ENCODE measurements at regions not wholly inside any gene's neighbourhood (a gene's known extent, or its start where the extent isn't known, plus 50 kb on each side); places are given as distances from the start of the nearest gene placed in this dataset.
A peak's percentile ranks its signal among the peaks of the same experiment; 100 is the strongest.
"Not testable (repeated sequence)": the region's sequence is repeated elsewhere in the genome, so short reads cannot be mapped to it uniquely, and the experiment has no call there.

- H3K9me2 ChIP-seq (ENCODE audit: insufficient read depth), result no peaks in the 10 kb centered on the region
- H4K20me1 ChIP-seq (ENCODE audit: insufficient read depth), result no peaks in the 10 kb centered on the region
- no peak overlapping the region for H3K4me3 ChIP-seq
- H3K79me2 ChIP-seq (ENCODE audit: insufficient read depth), result no peaks in the 10 kb centered on the region
- no peaks in the 10 kb centered on the region for H3K36me3 ChIP-seq (ENCODE audit: low read depth)
- TF ChIP-seq EZH2 (IDR thresholded peaks at IDR 0.05; ENCODE audit: insufficient read depth, poor library complexity, severe bottlenecking), result no peak
- no peak for TF ChIP-seq EZH2phosphoT487 (IDR thresholded peaks at IDR 0.05; ENCODE audit: insufficient read depth, low read depth)
- no peak for DNase-seq
- H3K27ac ChIP-seq, result no peak overlapping the region
- H3K4me1 ChIP-seq (ENCODE audit: insufficient read depth), result peaks cover 14% of the 10 kb centered on the region
- no peaks in the 10 kb centered on the region for H3F3A ChIP-seq (ENCODE audit: insufficient read depth)
- H3K27me3 ChIP-seq (replicated peaks; ENCODE audit: insufficient read depth), result no peaks in the 10 kb centered on the region
- no peak overlapping the region for H2AFZ ChIP-seq
- WGBS, 2 experiments (ENCODE audit: low coverage in 1 of 2, low lambda C conversion rate in 2 of 2, missing lambda C conversion rate in 2 of 2), result 100% methylated on average over 2 of the region's 2 CpGs
- in situ Hi-C loops (cut with MboI), result no loop called here
- H3K9me3 ChIP-seq (ENCODE audit: low read depth), result no peaks in the 10 kb centered on the region
- no peak overlapping the region for H3K4me2 ChIP-seq (ENCODE audit: unreplicated experiment)
- no peak overlapping the region for H3K9ac ChIP-seq
Measured at GRCh38 chrX:123801901-123802300, 58.0 kb upstream of the XIAP start.

- no peak overlapping the region for H3K9ac ChIP-seq
Measured at GRCh38 chrX:123803331-123803983, 56.4 kb upstream of the XIAP start.

DNA sequence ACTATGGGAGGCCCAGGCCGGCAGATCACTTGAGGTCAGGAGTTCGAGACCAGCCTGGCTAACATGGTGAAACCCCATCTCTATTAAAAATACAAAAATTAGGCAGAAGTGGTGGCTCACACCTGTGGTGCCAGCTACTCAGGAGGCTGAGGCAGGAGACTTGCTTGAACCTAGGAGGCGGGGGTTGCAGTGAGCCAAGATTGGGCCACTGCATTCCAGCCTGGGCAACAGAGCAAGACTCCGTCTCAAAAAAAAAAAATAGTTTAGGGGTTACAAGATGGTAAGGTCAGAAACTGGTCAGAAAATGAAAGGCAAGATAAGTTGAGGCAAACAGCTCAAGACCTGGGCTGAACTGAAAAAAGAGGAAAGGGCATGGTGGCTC, 55.9 kb upstream of the XIAP start:
- H3K36me3 ChIP-seq (ENCODE audit: low read depth); H3K9ac ChIP-seq; H3K27me3 ChIP-seq (replicated peaks; ENCODE audit: insufficient read depth); H2AFZ ChIP-seq; DNase-seq; H3K79me2 ChIP-seq (ENCODE audit: insufficient read depth); H3K4me3 ChIP-seq; H3K9me3 ChIP-seq (ENCODE audit: low read depth); H3K4me2 ChIP-seq (ENCODE audit: unreplicated experiment); H4K20me1 ChIP-seq (ENCODE audit: insufficient read depth); H3K9me2 ChIP-seq (ENCODE audit: insufficient read depth); in situ Hi-C loops (cut with MboI): not testable (repeated sequence)
- WGBS, 2 experiments (ENCODE audit: low coverage in 1 of 2, low lambda C conversion rate in 2 of 2, missing lambda C conversion rate in 2 of 2), result 81 to 87% methylated on average over 4 of the region's 4 CpGs
- Histone ChIP-seq H3F3A (ENCODE audit: insufficient read depth) (peaks cover 11% of the 10 kb centered on the region; the same call in 1 of the 2 replicates), H3K4me1 (ENCODE audit: insufficient read depth) (peaks cover 29% of the 10 kb centered on the region), H3K27ac (peak overlapping the region; percentile 65; the same call in 1 of the 2 replicates)

More at GRCh38 chrX:123803331-123803983, 56.4 kb upstream of the XIAP start:
- peaks cover 24% of the 10 kb centered on the region for H3K4me1 ChIP-seq (ENCODE audit: insufficient read depth)
- DNase-seq, result peak; percentile 78
- H3K27me3 ChIP-seq (replicated peaks; ENCODE audit: insufficient read depth), result no peaks in the 10 kb centered on the region
- TF ChIP-seq EZH2phosphoT487 (IDR thresholded peaks at IDR 0.05; ENCODE audit: insufficient read depth, low read depth), result no peak
- no peak for TF ChIP-seq EZH2 (IDR thresholded peaks at IDR 0.05; ENCODE audit: insufficient read depth, poor library complexity, severe bottlenecking)
- WGBS, 2 experiments (ENCODE audit: low coverage in 1 of 2, low lambda C conversion rate in 2 of 2, missing lambda C conversion rate in 2 of 2), result 24 to 25% methylated on average over 4 of the region's 4 CpGs
- peak overlapping the region; percentile 9 for H3K4me2 ChIP-seq (ENCODE audit: unreplicated experiment)
- no peak overlapping the region for H3K4me3 ChIP-seq
- H4K20me1 ChIP-seq (ENCODE audit: insufficient read depth), result no peaks in the 10 kb centered on the region
- in situ Hi-C loops (cut with MboI), result no loop called here
- H3K9me3 ChIP-seq (ENCODE audit: low read depth), result no peaks in the 10 kb centered on the region
- no peaks in the 10 kb centered on the region for H3K79me2 ChIP-seq (ENCODE audit: insufficient read depth)
- H3F3A ChIP-seq (ENCODE audit: insufficient read depth), result peaks cover 9% of the 10 kb centered on the region; the same call in 1 of the 2 replicates
- no peak overlapping the region for H2AFZ ChIP-seq
- H3K9me2 ChIP-seq (ENCODE audit: insufficient read depth), result no peaks in the 10 kb centered on the region
- peak overlapping the region; percentile 65 for H3K27ac ChIP-seq
- H3K36me3 ChIP-seq (ENCODE audit: low read depth), result no peaks in the 10 kb centered on the region

GRCh38 chrX:123807835-123808416, 51.9 kb upstream of the XIAP start:
- Histone ChIP-seq H4K20me1 (ENCODE audit: insufficient read depth) (no peaks in the 10 kb centered on the region), H3K9me2 (ENCODE audit: insufficient read depth) (no peaks in the 10 kb centered on the region), H3K27me3 (replicated peaks; ENCODE audit: insufficient read depth) (no peaks in the 10 kb centered on the region), H3F3A (ENCODE audit: insufficient read depth) (peaks cover 11% of the 10 kb centered on the region; the same call in 1 of the 2 replicates), H3K4me1 (ENCODE audit: insufficient read depth) (peaks cover 23% of the 10 kb centered on the region), H2AFZ (no peak overlapping the region), H3K9ac (no peak overlapping the region), H3K4me3 (no peak overlapping the region), H3K79me2 (ENCODE audit: insufficient read depth) (no peaks in the 10 kb centered on the region), H3K27ac (peak overlapping the region; percentile 52), H3K36me3 (ENCODE audit: low read depth) (no peaks in the 10 kb centered on the region), H3K4me2 (ENCODE audit: unreplicated experiment) (peak overlapping the region; percentile 57), H3K9me3 (ENCODE audit: low read depth) (no peaks in the 10 kb centered on the region)
- TF ChIP-seq EZH2 (IDR thresholded peaks at IDR 0.05; ENCODE audit: insufficient read depth, poor library complexity, severe bottlenecking) (no peak), EZH2phosphoT487 (IDR thresholded peaks at IDR 0.05; ENCODE audit: insufficient read depth, low read depth) (no peak)
- peak; percentile 60 for DNase-seq
- 4 to 14% methylated on average over 3 of the region's 3 CpGs for WGBS, 2 experiments (ENCODE audit: low coverage in 1 of 2, low lambda C conversion rate in 2 of 2, missing lambda C conversion rate in 2 of 2)
- in situ Hi-C loops (cut with MboI), result no loop called here

Data from GM23248 (cell line).